PC-9 (cell line): ENCODE measurements at regions not wholly inside any gene's neighbourhood (a gene's known extent, or its start where the extent isn't known, plus 50 kb on each side); places are given as distances from the start of the nearest gene placed in this dataset.

Experiments used
- BruUV-seq: library from RNA; stranded (reverse); fragments of 400-500 nt; replicated peaks from 2 replicates; lab custom pipeline; 2021; lab: Mats Ljungman, UMichigan
- CTCF ChIA-PET: fragments of 300-600 bp; sonication (Branson Sonifier 250); formaldehyde crosslinking; loops from one replicate; lab custom pipeline; 2022; ENCODE audit warnings: antibody characterized with exemption; lab: Charles Lee
- POLR2A ChIA-PET: fragments of 300-600 bp; sonication (Branson Sonifier 250); formaldehyde crosslinking; loops from one replicate; lab custom pipeline; 2022; ENCODE audit warnings: antibody characterized with exemption; ENCODE audit not compliant: unreplicated experiment; lab: Charles Lee
- DNase-seq, 2 experiments: peaks; one replicate each; pipeline versions ENCODE4 v3.0.0 to v3.0.0-alpha.2; 2015 to 2022; ENCODE audit warnings: mixed read lengths in 1 of 2
- H2AFZ ChIP-seq: fragments of 200-600 bp; sonication (generic); 2 replicates; pipeline ENCODE4 v1.8.1; 2017; ENCODE audit warnings: antibody characterized with exemption
- H3F3A ChIP-seq: fragments of 200-600 bp; sonication (generic); 2 replicates; pipeline ENCODE4 v1.8.1; 2017; ENCODE audit warnings: antibody characterized with exemption, mild to moderate bottlenecking, low read depth; ENCODE audit not compliant: insufficient read depth
- H3K27ac ChIP-seq: fragments of 200-600 bp; sonication (generic); 2 replicates; pipeline ENCODE4 v1.6.1; 2016; ENCODE audit warnings: mixed run types
- H3K27me3 ChIP-seq: fragments of 200-600 bp; sonication (generic); 2 replicates; pipeline ENCODE4 v1.6.1; 2016; ENCODE audit warnings: low read depth, mixed run types; ENCODE audit not compliant: insufficient read depth
- H3K36me3 ChIP-seq: fragments of 200-600 bp; sonication (generic); 2 replicates; pipeline ENCODE4 v1.6.1; 2016; ENCODE audit warnings: low read depth, mixed run types
- H3K4me1 ChIP-seq: fragments of 200-600 bp; sonication (generic); replicated peaks from 2 replicates; pipeline ENCODE4 v1.6.1; 2016; ENCODE audit warnings: mixed run types; ENCODE audit not compliant: insufficient read depth
- H3K4me2 ChIP-seq: fragments of 200-600 bp; sonication (generic); 2 replicates; pipeline ENCODE4 v1.6.1; 2017; ENCODE audit warnings: mixed run types
- H3K4me3 ChIP-seq: fragments of 200-600 bp; sonication (generic); 2 replicates; pipeline ENCODE4 v1.6.1; 2016; ENCODE audit warnings: mixed run types
- H3K79me2 ChIP-seq: fragments of 200-600 bp; sonication (generic); 2 replicates; pipeline ENCODE4 v1.6.1; 2017; ENCODE audit warnings: low read depth, mixed run types
- H3K9me2 ChIP-seq: fragments of 200-600 bp; sonication (generic); 2 replicates; pipeline ENCODE4 v1.8.1; 2017; ENCODE audit warnings: mild to moderate bottlenecking; ENCODE audit not compliant: insufficient read depth
- H3K9me3 ChIP-seq: fragments of 200-600 bp; sonication (generic); 2 replicates; pipeline ENCODE4 v1.8.1; 2016; ENCODE audit warnings: low read depth; ENCODE audit not compliant: insufficient read depth
- H4K20me1 ChIP-seq: fragments of 200-600 bp; sonication (generic); 2 replicates; pipeline ENCODE4 v1.8.1; 2017; ENCODE audit not compliant: insufficient read depth
- CTCF ChIP-seq: fragments of 200-600 bp; sonication (generic); conservative IDR thresholded peaks from 2 replicates; pipeline ENCODE4 v1.6.1; 2017; ENCODE audit warnings: mixed run types, antibody characterized with exemption, mild to moderate bottlenecking, moderate library complexity
- EZH2 ChIP-seq: fragments of 200-600 bp; sonication (generic); IDR thresholded peaks from 2 replicates; pipeline ENCODE4 v1.8.0; 2017; ENCODE audit warnings: antibody characterized with exemption, low read depth
- intact Hi-C: fragments of 100-400 bp; cut with micrococcal nuclease; formaldehyde crosslinking; loops from one replicate; pipeline ENCODE4 v1.10.0; 2022; ENCODE audit not compliant: unreplicated experiment

- POLR2A ChIA-PET: no interaction called here
- no peaks in the 10 kb centered on the region for H3F3A ChIP-seq
Measured at GRCh38 chr19:30648866-30649862, 277.0 kb downstream of the ZNF536 start.

GRCh38 chr19:30647891-30648720, 275.9 kb downstream of the ZNF536 start:
- H3K27ac ChIP-seq: no peak overlapping the region
- no peaks in the 10 kb centered on the region for H4K20me1 ChIP-seq
- no peaks in the 10 kb centered on the region for H3K36me3 ChIP-seq
- H2AFZ ChIP-seq: no peak overlapping the region
- CTCF ChIA-PET: interaction anchor here (0.6 kb wide), 1 partner anchor 37 kb away, joined by 3 read pairs; no protein-coding TSS in a partner anchor
- no TSS peak for BruUV-seq
- no peak for DNase-seq
- TF ChIP-seq EZH2: no peak
- TF ChIP-seq CTCF: no peak
- no peak overlapping the region for H3K4me2 ChIP-seq
- no peaks in the 10 kb centered on the region for H3K9me3 ChIP-seq
- intact Hi-C loops: no loop called here
- no peaks in the 10 kb centered on the region for H3K4me1 ChIP-seq
- H3K79me2 ChIP-seq: no peaks in the 10 kb centered on the region
- POLR2A ChIA-PET: no interaction called here
- H3K9me2 ChIP-seq: no peaks in the 10 kb centered on the region
- H3F3A ChIP-seq: no peaks in the 10 kb centered on the region
- no peak overlapping the region for H3K4me3 ChIP-seq
- H3K27me3 ChIP-seq: peaks cover 63% of the 10 kb centered on the region

More at GRCh38 chr19:30648866-30649862, 277.0 kb downstream of the ZNF536 start:
- no peak overlapping the region for H2AFZ ChIP-seq
- peaks cover 74% of the 10 kb centered on the region for H3K27me3 ChIP-seq
- H3K9me3 ChIP-seq: no peaks in the 10 kb centered on the region
- H3K27ac ChIP-seq: no peak overlapping the region
- CTCF ChIA-PET: interaction anchor here (0.6 kb wide), 1 partner anchor 36 kb away, joined by 3 read pairs; no protein-coding TSS in a partner anchor
- no peak overlapping the region for H3K4me3 ChIP-seq
- no peaks in the 10 kb centered on the region for H3K79me2 ChIP-seq
- intact Hi-C loops: no loop called here
- H3K9me2 ChIP-seq: no peaks in the 10 kb centered on the region
- TF ChIP-seq EZH2 (no peak), CTCF (no peak)
- no peak for DNase-seq
- no peak overlapping the region for H3K4me2 ChIP-seq
- H3K36me3 ChIP-seq: no peaks in the 10 kb centered on the region
- H4K20me1 ChIP-seq: no peaks in the 10 kb centered on the region
- no TSS peak for BruUV-seq
- no peaks in the 10 kb centered on the region for H3K4me1 ChIP-seq

GRCh38 chr19:30646806-30647205, 274.6 kb downstream of the ZNF536 start:
- no peaks in the 10 kb centered on the region for H3K4me1 ChIP-seq
- no peaks in the 10 kb centered on the region for H3K79me2 ChIP-seq
- H3F3A ChIP-seq: no peaks in the 10 kb centered on the region
- no peak overlapping the region for H2AFZ ChIP-seq
- H3K4me2 ChIP-seq: no peak overlapping the region
- H3K9me3 ChIP-seq: no peaks in the 10 kb centered on the region
- no TSS peak for BruUV-seq
- no peaks in the 10 kb centered on the region for H3K36me3 ChIP-seq
- H3K27me3 ChIP-seq: peaks cover 50% of the 10 kb centered on the region
- no peak overlapping the region for H3K27ac ChIP-seq
- intact Hi-C loops: no loop called here
- TF ChIP-seq EZH2: no peak
- ChIA-PET POLR2A (no interaction called here), CTCF (interaction anchor here (0.6 to 0.7 kb wide), 2 partner anchors 786 to 1446 kb away, joined by 3 to 4 read pairs; no protein-coding TSS in a partner anchor)
- H3K9me2 ChIP-seq: no peaks in the 10 kb centered on the region
- H3K4me3 ChIP-seq: no peak overlapping the region
- H4K20me1 ChIP-seq: no peaks in the 10 kb centered on the region
- DNase-seq: no peak
